Activated gamma-delta T cell (primary cell): ENCODE measurements at regions not wholly inside any gene's neighbourhood (a gene's known extent, or its start where the extent isn't known, plus 50 kb on each side); places are given as distances from the start of the nearest gene placed in this dataset.

ENCODE experiments used
- DNase-seq: peaks from one replicate; lab custom pipeline; 2025; lab: John Stamatoyannopoulos, UW

DNA sequence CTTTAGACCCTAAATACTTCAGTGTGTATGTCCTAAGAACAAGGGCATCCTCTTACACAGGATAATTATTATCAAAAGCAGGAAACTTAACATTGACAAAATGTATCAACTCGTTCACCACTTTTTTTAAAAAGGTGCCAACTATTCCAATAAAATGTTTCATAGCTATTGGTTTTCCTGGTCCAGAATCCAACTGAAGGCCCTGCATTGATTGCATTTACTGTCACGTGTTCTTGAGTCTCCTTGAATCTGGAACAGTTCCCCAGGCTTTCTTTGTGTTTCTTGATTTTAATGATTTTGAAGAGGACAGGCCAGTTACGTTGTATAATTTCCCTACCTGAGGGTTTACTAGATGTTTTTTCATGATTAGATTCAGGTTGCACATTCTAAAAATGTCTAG is 94.6 kb upstream of the ARHGEF3 start:
- DNase-seq = no peak

DNA sequence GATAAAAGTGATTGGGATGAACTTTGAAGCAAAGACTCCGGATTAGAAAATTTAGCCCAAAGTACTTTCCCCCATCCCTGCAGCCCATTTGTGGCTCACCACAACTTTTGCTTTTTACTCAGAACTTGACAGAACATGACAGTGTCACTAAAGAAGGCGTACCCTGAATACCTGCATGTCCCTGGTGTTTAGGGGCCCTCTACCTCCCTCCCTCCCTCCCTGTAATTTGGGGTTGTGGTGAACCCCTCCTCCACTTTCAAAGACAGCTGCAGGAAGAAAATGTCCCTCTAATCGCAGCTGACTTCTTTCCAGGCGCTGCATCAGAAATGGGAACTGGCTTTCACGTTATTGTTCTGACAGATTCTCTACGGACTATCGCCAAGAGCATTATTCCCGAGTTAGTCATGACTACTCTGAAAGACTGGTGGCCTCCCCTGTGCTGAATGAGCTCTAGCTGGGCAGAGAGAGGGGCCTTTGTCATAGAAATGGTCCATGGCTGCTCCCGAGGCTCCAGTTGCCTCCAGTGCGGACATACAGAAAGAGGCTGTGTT is 93.2 kb upstream of the ARHGEF3 start:
- DNase-seq = no peak

DNA sequence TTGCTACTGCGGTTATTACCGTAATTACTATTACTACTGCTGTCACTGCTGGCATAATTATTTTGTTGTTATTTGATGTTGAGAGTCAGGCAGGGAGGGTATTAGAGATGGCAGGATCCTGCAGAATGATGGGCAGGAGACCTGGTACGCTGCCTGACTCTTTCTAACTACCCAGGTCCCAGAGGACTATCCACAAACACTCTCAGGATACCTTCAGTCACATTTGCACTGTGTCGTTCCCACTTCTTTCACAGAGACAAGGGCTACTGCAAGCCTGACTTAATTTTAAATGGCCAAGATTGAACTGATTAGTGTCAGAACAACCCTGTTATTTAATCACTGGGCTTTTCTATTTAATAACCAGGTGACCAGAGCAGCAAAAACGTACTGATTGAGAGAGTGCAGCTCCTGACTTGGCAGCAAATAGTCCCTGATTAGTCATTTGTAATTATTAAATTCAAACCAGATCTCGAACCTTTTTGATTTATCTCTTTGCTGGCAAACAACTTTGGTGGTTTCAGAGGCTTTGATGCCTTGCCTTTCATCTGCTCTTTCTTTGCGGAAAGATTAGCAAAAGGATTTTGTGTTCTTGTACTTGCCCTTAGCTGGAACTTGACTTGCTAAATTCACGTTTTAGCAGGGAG is 88.8 kb upstream of the ARHGEF3 start:
- DNase-seq = no peak

DNA sequence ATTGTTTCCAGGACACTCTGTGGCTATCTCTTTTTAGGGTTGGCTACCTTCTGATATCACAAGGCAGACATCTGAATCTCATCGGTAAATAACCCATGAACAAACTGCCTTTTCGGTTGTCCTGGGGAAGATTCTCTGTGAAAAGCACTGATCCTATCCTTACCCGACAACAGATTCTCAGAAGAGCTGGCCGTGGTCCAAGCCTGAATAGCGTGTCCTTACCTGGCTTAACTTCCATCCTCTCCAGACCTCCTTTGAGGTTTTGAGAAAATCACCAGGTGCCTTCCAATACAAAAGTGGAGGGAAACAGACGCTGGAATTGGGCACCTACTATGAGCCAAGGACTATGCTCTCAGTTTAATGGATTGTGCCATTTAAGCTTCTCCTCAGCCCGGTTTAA is 87.4 kb upstream of the ARHGEF3 start:
- DNase-seq = no peak

DNA sequence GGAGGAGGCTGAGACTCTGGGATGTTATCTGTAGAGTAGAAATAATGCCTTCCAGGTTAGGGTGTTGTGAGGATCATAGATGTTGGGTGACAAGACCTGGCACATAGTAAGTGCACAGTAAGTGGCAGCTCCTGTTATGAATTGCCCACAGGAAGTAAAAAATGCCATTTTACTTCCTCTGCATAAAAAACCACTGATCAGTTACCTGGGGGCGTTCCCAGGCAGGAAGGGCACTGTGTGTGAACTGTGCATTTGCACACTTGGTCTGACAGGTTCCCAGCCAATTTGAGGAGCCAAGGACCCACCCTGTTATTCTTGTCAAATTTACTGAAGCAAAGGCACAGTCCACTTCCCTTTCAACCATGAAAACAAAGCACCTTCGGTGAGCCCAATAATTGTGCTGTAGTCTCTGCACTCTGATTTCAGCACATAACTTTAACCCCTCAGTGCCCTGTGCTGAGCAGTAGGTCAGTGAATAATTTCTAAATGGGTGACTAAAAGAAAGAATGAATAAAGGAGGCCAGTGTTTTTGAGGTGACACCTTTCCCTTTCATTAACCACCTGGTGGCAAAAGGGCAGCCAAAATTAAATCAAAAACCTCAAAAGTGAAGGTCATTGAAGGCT is 85.8 kb upstream of the ARHGEF3 start:
- no peak for DNase-seq

DNA sequence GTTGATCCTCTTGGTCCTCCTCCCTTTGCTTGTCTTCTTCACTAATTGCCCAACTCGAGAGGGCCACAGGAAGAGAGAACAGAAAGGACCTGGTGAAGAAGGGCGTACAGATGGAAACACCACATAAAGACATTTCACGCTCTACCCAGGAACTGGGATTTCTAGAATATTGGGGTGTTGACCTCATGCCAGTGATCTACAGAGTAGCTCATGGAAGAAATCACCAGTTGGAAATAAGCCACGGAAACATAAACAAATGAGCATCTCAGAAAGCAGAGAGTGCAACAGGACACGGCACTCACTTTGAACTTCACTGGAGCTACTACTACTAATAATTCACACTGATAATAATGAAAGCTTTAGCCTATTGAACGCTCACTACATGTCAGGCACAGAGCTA is 84.6 kb upstream of the ARHGEF3 start:
- no peak for DNase-seq

DNA sequence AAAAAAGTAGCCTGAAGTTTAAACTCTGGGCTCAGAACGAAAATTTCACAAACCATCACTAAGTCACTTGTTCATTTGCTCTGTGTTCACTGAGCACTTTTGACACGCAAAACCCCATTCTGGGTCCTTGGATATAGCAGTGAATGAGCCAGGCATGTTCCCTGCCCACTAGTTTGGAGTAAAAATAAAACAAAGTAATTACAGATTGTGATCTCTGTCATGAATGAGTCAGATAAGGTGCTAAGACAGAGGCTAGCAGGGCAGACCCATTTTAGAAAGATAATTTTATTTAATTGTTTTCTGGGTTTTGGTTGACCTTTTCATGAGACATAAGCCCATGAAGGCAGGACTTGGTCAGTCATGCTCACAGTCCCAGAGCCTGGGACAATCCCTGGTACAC is 84.1 kb upstream of the ARHGEF3 start:
- DNase-seq = no peak

DNA sequence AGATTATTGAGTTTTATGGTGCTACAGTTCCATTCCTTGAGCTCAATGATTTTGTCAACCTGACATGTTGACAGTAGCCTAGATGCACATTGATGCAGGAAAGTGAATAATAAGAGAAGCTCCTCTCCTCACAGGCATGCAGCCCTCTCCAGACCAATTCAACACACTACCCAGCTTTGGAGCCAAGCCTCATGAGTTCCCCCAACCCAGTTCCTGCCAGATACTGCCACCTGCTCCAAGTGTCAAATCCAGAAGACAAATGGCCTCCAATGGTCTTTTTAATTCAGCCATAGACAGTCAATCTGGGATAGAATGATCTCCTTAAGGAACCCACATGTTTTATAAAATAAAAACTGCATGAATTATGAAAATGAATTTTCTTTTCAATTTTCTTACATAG is 83.7 kb upstream of the ARHGEF3 start:
- DNase-seq = no peak

DNA sequence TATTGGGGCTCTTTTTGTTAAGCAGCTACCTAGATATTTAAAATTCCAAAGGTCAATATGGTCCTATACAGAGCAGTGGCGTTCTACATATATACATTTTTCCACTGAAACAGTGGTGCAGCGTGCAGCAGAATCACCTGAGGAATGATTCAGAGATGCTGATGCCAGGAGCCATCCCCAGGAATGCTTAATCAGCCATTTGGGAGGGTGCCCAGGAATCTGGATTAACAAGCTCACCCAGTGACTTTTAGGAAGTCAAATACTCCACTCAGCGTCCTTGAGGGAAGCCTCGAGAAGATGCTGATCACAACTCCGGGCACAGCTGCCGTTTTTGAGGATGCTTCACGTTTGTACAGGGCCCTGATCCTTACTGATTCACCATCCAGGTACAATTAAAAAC is 82.6 kb upstream of the ARHGEF3 start:
- no peak for DNase-seq

DNA sequence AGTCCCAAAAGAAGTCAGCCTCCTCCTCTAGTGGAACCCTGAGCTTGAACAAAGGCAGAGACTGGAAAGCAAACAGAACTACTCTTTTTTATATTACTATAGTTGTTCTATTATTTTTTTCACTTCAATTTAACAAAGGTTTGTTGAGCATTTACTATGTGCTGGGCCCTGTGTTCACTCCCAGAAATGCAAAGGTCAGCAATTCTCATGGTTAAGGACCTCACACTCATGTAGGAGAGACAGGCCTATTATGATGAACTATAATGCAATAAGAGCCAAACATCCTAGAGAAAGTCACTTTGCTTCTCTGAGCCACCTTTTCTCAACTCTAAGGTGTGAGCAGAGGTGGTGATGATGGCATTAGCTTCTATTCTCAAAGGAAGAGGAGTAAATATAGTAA is 82.1 kb upstream of the ARHGEF3 start:
- no peak for DNase-seq

DNA sequence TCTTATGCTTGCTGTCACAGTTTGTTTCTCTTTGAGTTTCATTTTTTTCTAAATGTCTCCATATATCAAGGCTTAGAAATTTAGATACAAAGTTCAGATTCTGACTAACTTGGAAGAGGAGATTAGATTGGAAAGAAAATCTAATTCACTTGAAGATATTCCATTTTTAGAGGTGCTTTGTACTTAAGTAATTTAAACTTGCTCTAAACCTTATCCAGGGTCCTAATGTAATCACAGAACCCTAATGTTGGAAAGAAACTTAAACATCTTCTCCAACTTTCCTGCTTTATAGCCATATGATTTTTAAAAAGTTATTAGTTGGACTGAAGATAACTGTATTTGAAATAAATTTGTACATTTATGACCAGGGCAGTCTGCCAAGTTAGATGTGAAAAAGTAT is 81.1 kb upstream of the ARHGEF3 start:
- DNase-seq = no peak

DNA sequence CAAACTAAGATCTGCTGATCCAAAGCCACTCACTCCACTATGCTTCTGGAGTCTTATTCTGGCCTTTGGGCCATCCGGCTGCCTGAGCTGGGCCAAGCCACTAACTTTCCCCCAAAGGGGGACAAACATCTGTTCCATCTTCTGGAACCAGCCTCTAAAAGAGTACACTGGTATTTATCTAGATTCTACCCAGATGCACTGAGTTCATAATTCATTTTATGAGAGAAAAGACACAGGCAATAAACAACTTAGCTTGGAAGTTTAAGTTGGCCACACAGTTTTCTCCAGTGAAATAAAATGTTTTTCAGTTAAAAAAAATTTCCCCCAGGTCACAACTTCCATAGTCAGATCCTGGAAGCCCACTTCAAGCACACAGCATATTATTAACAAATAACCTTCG is 80.1 kb upstream of the ARHGEF3 start:
- DNase-seq = no peak

DNA sequence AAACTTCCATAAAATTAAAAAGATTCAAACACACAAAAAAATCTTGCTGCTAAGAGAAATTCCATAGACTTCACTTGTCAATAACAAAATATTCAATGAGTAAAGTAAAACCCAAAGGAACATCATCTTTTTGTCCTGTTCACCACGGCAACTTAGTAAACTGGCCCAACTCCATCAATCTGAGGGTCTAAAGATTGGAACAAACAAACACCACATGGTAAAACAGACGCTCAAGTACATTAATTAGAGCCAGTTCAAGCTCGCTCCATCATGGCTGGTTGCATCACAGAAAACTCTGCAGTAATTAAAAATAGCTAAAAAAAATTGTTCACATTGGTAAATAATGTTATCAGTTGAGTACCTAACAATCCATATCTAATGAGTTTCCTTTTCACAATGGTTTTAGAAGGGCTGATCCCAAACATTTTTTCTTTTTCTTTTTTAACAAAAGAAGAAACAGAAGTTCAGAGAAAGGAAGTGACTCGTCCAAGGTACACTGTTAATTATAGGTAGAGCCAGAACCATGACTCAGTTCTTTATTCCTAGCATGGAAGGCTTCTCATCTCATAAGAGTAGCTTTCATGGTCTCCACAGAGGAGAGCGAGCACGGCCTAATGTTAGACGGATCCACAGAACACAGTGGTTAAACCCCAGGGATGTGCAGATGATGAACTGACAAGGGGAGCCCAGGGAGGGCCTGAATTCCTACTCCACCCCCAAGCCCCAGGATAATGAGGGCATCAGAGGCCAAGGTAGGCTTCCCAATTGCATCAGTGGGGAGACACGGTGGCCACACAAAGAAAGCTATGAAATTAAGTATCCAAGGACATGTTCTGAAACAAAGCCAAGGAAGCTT is 79.2 kb upstream of the ARHGEF3 start:
- DNase-seq = no peak

DNA sequence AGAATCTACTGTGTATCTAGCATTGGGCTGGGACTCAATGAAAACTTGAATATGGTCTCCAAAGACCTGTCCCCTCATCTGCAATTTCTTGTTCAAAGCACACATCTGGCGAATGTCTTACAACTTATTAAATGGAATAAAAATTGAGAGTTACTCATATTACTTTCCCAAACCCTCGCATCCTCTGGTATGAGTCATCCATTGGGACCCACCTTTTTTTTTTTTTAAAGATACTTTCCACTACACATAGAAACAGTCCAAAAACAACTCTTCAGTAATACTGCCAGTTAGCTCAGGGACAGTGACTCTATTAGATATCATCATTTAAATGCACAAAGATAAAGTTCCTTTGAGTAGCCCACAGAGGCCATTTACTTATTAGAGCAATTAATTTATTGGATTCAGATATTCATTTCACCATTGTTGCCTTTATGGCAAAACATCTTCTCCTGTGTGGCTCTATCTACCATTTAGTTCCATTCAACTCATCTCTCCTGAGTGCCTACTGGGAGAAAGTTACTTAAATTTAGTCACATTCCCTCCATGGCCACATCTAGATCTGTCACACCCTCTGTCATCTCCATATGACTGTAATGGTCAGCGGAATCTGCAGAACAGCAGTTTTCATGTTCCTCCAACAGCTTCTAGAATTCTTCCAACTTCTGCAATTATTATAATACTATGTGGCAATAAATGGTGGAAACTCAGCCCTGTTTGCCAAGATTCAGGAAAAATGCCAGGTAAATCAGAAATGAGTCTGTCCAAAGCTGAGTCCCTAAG is 77.9 kb upstream of the ARHGEF3 start:
- no peak for DNase-seq

DNA sequence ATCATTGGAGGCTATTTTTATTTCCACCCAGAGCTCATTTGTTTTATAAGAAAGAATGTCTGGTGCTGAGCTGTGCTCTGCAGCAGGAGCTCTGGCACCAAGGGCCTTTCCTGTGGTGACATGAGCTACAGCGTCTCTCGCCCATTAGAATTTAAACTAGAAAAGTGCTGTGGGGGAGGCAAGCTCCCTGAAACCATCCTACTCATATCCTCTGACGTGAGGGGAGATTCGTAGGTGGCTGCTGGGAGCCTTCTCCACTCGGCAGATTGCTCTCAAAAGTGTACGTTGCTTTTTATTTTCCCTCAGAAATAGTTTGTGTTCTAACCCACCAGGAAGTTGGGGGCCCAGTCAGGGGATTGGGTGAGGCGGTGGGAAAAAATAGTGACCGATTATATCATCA is 76.3 kb upstream of the ARHGEF3 start:
- no peak for DNase-seq

DNA sequence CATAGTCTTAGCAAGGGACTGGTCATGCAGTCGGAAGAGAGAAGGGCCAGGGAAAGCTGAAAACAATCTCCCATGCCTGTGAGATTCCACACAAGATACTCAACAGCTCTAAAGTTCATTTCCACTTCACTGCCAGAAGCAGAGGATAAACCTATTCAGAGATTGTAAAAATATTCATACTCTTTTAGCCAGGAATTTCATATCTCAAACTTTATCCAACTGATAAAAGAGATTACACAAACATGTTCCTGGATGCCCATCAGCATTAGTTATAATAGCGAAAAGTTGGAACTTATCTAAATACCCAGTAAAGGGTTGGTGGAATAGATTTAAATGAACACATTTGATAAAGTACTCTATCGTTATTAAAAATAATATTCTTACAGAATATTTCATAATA is 75.2 kb upstream of the ARHGEF3 start:
- no peak for DNase-seq

DNA sequence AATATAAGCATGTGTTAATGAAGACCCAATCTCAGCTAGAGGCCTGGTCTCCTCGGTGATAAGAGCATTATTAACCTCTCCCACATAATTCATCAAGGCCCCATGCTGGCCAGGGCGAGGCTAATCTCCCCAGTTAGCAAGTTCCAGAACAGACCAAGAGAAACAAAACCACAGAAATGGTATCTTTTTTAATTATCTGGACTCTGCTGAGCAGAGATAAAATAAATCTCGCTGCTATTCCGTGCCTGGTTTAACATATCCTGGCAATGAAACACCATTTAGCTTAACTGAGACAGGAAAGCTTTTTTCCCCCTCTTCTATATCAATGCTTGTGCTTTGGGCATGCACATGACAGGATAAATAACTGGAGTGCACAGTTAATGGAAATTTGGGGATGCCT is 72.5 kb upstream of the ARHGEF3 start:
- no peak for DNase-seq

DNA sequence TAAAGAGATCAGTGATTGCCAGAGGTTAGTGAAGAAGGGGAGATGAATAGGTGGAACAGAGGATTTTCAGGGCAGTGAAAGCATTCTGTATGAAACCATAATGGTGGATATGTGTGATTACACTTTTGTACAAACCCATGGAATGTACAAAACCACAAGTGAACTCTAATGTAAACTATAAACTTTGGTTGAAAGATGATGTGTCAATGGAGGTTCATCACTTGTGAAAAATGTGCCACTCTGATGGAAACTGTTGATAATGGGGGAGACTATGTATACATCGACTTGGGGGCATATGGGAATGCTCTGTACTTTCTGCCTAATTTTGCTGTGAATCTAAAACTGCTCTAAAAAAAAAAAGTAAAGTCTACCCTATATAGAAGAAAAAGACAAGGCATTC is 68.7 kb upstream of the ARHGEF3 start:
- no peak for DNase-seq

DNA sequence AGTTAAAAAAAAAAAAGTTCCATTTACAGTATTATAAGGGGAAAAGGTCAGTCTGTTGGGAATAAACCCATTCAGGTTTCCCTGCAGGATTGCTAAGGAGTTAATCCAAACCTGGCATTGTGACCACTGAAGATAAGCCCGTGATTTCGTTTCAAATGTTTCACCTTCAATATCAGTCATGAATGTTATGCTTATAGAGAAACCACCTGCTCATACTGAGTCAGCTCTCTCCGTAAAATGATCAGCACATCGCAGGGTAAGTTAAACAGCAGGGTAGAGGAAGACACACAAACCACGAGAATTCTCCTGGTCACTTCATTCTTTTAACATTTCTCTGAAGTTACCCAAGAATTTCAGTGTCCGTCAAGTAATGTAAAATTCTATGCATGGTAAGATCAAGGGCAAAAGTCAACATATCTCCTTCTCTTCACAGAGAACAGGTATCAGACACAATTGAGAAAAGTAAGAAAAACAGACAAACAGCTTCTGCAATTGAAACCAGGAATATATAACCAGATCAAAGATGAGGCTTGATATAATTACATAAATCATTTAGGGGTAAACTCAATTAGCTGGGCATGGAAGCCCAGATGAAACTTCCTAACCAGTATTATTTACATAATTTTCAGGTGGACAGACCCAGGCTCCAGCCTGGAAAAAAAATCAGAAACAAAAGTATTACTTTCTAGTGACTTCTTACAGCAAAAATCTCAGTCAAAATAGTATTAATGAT is 67.6 kb upstream of the ARHGEF3 start:
- no peak for DNase-seq

DNA sequence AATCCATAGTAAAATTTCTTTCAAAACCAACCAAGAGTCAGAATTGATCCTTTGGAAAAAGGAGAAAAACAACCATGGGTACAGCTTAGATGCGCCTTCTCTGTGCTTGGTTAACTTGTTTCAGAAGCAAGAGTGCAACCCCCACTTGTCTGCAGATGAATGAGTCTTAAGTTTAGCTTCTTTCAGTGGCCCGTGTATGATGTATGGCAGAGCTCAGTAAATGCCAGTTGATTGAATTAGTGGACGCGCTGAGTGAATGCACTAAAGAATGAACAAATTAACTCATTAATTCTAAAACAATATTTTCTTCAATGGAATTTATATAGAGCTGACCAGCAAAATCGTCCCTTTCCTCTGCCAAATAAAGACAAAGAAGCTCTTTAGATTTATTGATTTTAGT is 67.0 kb upstream of the ARHGEF3 start:
- DNase-seq = no peak

DNA sequence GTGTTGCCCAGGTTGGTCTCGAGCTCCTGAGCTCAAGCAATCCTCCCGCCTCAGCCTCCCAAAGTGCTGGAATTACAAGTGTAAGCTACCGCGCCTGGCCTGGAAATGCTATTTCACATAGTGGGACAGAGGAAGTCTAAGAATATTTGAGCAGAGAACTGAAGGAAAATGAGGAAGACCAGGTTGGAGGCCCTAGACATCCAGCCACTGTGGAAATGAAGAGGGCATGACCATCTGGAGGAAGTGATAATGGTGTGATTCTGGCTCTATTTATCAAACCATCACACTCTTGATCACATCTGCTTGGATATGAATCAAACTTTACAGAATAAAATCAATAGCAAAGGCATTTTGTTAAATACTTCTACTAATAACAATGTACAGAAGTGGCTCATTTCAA is 65.9 kb upstream of the ARHGEF3 start:
- DNase-seq = no peak
